ENCODE measurements at regions not wholly inside any gene's neighbourhood (a gene's known extent, or its start where the extent isn't known, plus 50 kb on each side); places are given as distances from the start of the nearest gene placed in this dataset.

GRCh38 chr10:130479146-130479545, 343.0 kb downstream of the GLRX3 start:
- TF ChIP-seq CTCF (IDR thresholded peaks at IDR 0.05), result no peak
- no peak for TF ChIP-seq POLR2A (IDR thresholded peaks at IDR 0.05)
- TF ChIP-seq POLR2AphosphoS5 (IDR thresholded peaks at IDR 0.05), result no peak
